Large intestine (tissue), 3 donors: ENCODE measurements at regions not wholly inside any gene's neighbourhood (a gene's known extent, or its start where the extent isn't known, plus 50 kb on each side); places are given as distances from the start of the nearest gene placed in this dataset.
"Not testable (repeated sequence)": the region's sequence is repeated elsewhere in the genome, so short reads cannot be mapped to it uniquely, and the experiment has no call there.

Experiments
- DNase-seq, 2 donors: peaks; one replicate each; pipeline versions ENCODE4 v3.0.0 to v3.0.0-alpha.2; 2013
- H3K27ac ChIP-seq: one replicate; pipeline ENCODE4 v1.5.1; 2013; ENCODE audit warnings: low read length
- H3K27me3 ChIP-seq: 2 replicates; pipeline ENCODE4 v1.6.1; 2013; ENCODE audit warnings: low read length; ENCODE audit not compliant: control insufficient read depth, insufficient read depth
- H3K36me3 ChIP-seq: 2 replicates; pipeline ENCODE4 v1.6.1; 2013; ENCODE audit warnings: low read length; ENCODE audit not compliant: control insufficient read depth, insufficient read depth
- H3K4me1 ChIP-seq: one replicate; pipeline ENCODE4 v1.6.1; 2013; ENCODE audit warnings: low read length; ENCODE audit not compliant: control insufficient read depth, insufficient read depth
- H3K4me3 ChIP-seq: one replicate; pipeline ENCODE4 v1.5.1; 2013; ENCODE audit warnings: low read length
- H3K9me3 ChIP-seq: one replicate; pipeline ENCODE4 v1.6.1; 2013; ENCODE audit warnings: mild to moderate bottlenecking, low read depth, low read length, moderate library complexity; ENCODE audit not compliant: control insufficient read depth
- WGBS: methylation state at CpG from one replicate; pipeline ENCODE4 v1.1.5; 2013; ENCODE audit warnings: low lambda C conversion rate; ENCODE audit not compliant: insufficient coverage; 5-methylcytosine and 5-hydroxymethylcytosine counted together

- no peak for DNase-seq
- no peaks in the 10 kb centered on the region for H3K27me3 ChIP-seq
- no peaks in the 10 kb centered on the region for H3K9me3 ChIP-seq
- H3K4me1 ChIP-seq: peaks cover 17% of the 10 kb centered on the region
- H3K27ac ChIP-seq: no peak overlapping the region
- no peak overlapping the region for H3K4me3 ChIP-seq
- H3K36me3 ChIP-seq: no peaks in the 10 kb centered on the region
- 100% methylated on average over 2 of the region's 7 CpGs for WGBS
Measured at GRCh38 chr15:63446255-63446654, 58.1 kb upstream of the USP3 start.

GRCh38 chr15:63447017-63447676 lies 57.2 kb upstream of the USP3 start:
- Histone ChIP-seq H3K27ac (no peak overlapping the region), H3K4me1 (peaks cover 17% of the 10 kb centered on the region), H3K4me3 (no peak overlapping the region), H3K36me3 (no peaks in the 10 kb centered on the region), H3K27me3 (no peaks in the 10 kb centered on the region), H3K9me3 (no peaks in the 10 kb centered on the region)
- WGBS: no CpG with 5 or more reads among the region's 4 CpGs
- DNase-seq: no peak

- no peak for DNase-seq
- Histone ChIP-seq H3K4me1 (peaks cover 17% of the 10 kb centered on the region), H3K36me3 (no peaks in the 10 kb centered on the region), H3K27ac (no peak overlapping the region), H3K4me3 (no peak overlapping the region), H3K27me3 (no peaks in the 10 kb centered on the region), H3K9me3 (no peaks in the 10 kb centered on the region)
- WGBS: 90% methylated on average over 3 of the region's 4 CpGs
Measured at GRCh38 chr15:63448266-63448665, 56.1 kb upstream of the USP3 start.

GRCh38 chr15:63448872-63449555 lies 55.4 kb upstream of the USP3 start:
- H3K27ac ChIP-seq, H3K36me3 ChIP-seq, H3K9me3 ChIP-seq, DNase-seq, H3K4me3 ChIP-seq, H3K27me3 ChIP-seq: not testable (repeated sequence)
- 80% methylated on average over 3 of the region's 11 CpGs for WGBS
- H3K4me1 ChIP-seq: peaks cover 17% of the 10 kb centered on the region

- no peaks in the 10 kb centered on the region for H3K36me3 ChIP-seq
- H3K27me3 ChIP-seq: no peaks in the 10 kb centered on the region
- peaks cover 14% of the 10 kb centered on the region for H3K4me1 ChIP-seq
- no peaks in the 10 kb centered on the region for H3K9me3 ChIP-seq
- no CpG with 5 or more reads among the region's 3 CpGs for WGBS
- DNase-seq: no peak
- H3K4me3 ChIP-seq: no peak overlapping the region
- no peak overlapping the region for H3K27ac ChIP-seq
Measured at GRCh38 chr15:63449731-63450130, 54.7 kb upstream of the USP3 start.

GRCh38 chr15:63450884-63451225 lies 53.5 kb upstream of the USP3 start:
- no peaks in the 10 kb centered on the region for H3K27me3 ChIP-seq
- H3K4me3 ChIP-seq: no peak overlapping the region
- H3K4me1 ChIP-seq: peaks cover 10% of the 10 kb centered on the region
- no peak for DNase-seq
- H3K27ac ChIP-seq: no peak overlapping the region
- WGBS: no CpG with 5 or more reads among the region's 9 CpGs
- H3K36me3 ChIP-seq: no peaks in the 10 kb centered on the region
- H3K9me3 ChIP-seq: no peaks in the 10 kb centered on the region

GRCh38 chr15:63451671-63452315 lies 52.6 kb upstream of the USP3 start:
- Histone ChIP-seq H3K27ac (no peak overlapping the region), H3K36me3 (no peaks in the 10 kb centered on the region), H3K27me3 (no peaks in the 10 kb centered on the region), H3K4me1 (peaks cover 10% of the 10 kb centered on the region), H3K9me3 (no peaks in the 10 kb centered on the region), H3K4me3 (no peak overlapping the region)
- DNase-seq: no peak
- WGBS: 100% methylated on average over 3 of the region's 5 CpGs

GRCh38 chr15:63452552-63453136 lies 51.7 kb upstream of the USP3 start:
- Histone ChIP-seq H3K27me3 (no peaks in the 10 kb centered on the region), H3K9me3 (no peaks in the 10 kb centered on the region), H3K4me3 (no peak overlapping the region), H3K4me1 (peaks cover 10% of the 10 kb centered on the region), H3K36me3 (no peaks in the 10 kb centered on the region), H3K27ac (no peak overlapping the region)
- DNase-seq: no peak
- no CpG with 5 or more reads among the region's 6 CpGs for WGBS

GRCh38 chr15:63453186-63453905 lies 51.0 kb upstream of the USP3 start:
- Histone ChIP-seq H3K4me3 (no peak overlapping the region), H3K27ac (no peak overlapping the region), H3K9me3 (no peaks in the 10 kb centered on the region), H3K4me1 (peaks cover 10% of the 10 kb centered on the region), H3K36me3 (no peaks in the 10 kb centered on the region), H3K27me3 (no peaks in the 10 kb centered on the region)
- no peak for DNase-seq
- no CpG with 5 or more reads among the region's 4 CpGs for WGBS

GRCh38 chr15:63454503-63455211 lies 49.7 kb upstream of the USP3 start:
- Histone ChIP-seq H3K9me3 (peaks cover 10% of the 10 kb centered on the region), H3K27me3 (no peaks in the 10 kb centered on the region), H3K27ac (no peak overlapping the region), H3K4me1 (peaks cover 7% of the 10 kb centered on the region), H3K4me3 (no peak overlapping the region), H3K36me3 (no peaks in the 10 kb centered on the region)
- no CpG with 5 or more reads among the region's 4 CpGs for WGBS
- no peak for DNase-seq
